SU-DHL-6 (cell line): ENCODE measurements at regions not wholly inside any gene's neighbourhood (a gene's known extent, or its start where the extent isn't known, plus 50 kb on each side); places are given as distances from the start of the nearest gene placed in this dataset.

Source experiments
- CTCF ChIP-seq: fragments of 200-600 bp; sonication (generic); IDR thresholded peaks from one replicate; pipeline ENCODE4 v1.5.1; 2017; ENCODE audit warnings: antibody characterized with exemption, mild to moderate bottlenecking, low read length, moderate library complexity; ENCODE audit not compliant: insufficient read depth, poor library complexity, severe bottlenecking
- EZH2phosphoT487 ChIP-seq: fragments of 200-600 bp; sonication (generic), shearing (Covaris generic); conservative IDR thresholded peaks from 2 replicates; pipeline ENCODE4 v1.6.1; 2018; ENCODE audit warnings: mild to moderate bottlenecking, antibody characterized with exemption, low read length, moderate library complexity, mixed read lengths

GRCh38 chr13:76692346-76692745 lies 193.9 kb downstream of the KCTD12 start:
- TF ChIP-seq CTCF = no peak
- no peak for TF ChIP-seq EZH2phosphoT487
